GM12878 (cell line): ENCODE measurements at regions not wholly inside any gene's neighbourhood (a gene's known extent, or its start where the extent isn't known, plus 50 kb on each side); places are given as distances from the start of the nearest gene placed in this dataset.

Experiments used
- ATAC-seq: fragments of 200-7000 bp; cut with Tn5 transposase; 3 replicates; pipeline ENCODE4 v1.9.1; 2020; ENCODE audit warnings: mild to moderate bottlenecking, moderate library complexity
- BruUV-seq: library from RNA; stranded (reverse); fragments of 400-500 nt; replicated peaks from 2 replicates; lab custom pipeline; 2021; lab: Mats Ljungman, UMichigan
- CTCF ChIA-PET: fragments of 300-600 bp; sonication (Branson Sonifier 250); formaldehyde crosslinking; extraction: SDS; loops from one replicate; lab custom pipeline; 2021; ENCODE audit warnings: inconsistent platforms; lab: Yijun Ruan, JAX
- POLR2A ChIA-PET: fragments of 350-600 bp; formaldehyde crosslinking; extraction: SDS; loops from one replicate; lab custom pipeline; 2021; ENCODE audit warnings: inconsistent platforms; lab: Charles Lee
- RAD21 ChIA-PET: fragments of 300-600 bp; sonication (Branson Sonifier 250); formaldehyde crosslinking; loops from one replicate; lab custom pipeline; 2023; ENCODE audit warnings: antibody characterized with exemption; ENCODE audit not compliant: unreplicated experiment; lab: Charles Lee
- SMC1A ChIA-PET: fragments of 300-600 bp; sonication (Branson Sonifier 250); formaldehyde crosslinking; loops from one replicate; lab custom pipeline; 2023; ENCODE audit not compliant: unreplicated experiment, uncharacterized antibody; lab: Charles Lee
- DNase-seq: peaks from one replicate; pipeline ENCODE4 v3.0.0-alpha.2; 2011; ENCODE audit warnings: low read depth, low spot score
- FAIRE-seq: peaks from 3 replicates; lab custom pipeline; 2011; peaks lifted over from hg19 to GRCh38; lab: Jason Lieb, UNC
- H2AFZ ChIP-seq: 2 replicates; pipeline ENCODE4 v1.6.0; 2011; ENCODE audit warnings: low read depth, low read length, control low read depth; ENCODE audit not compliant: control insufficient read depth
- H3K27ac ChIP-seq: 2 replicates; pipeline ENCODE4 v1.5.1; 2011; ENCODE audit warnings: control low read depth; ENCODE audit not compliant: control insufficient read depth, insufficient read depth
- H3K27me3 ChIP-seq, 2 experiments: replicated peaks in 1 of 2; 2 replicates each; pipeline versions ENCODE4 v1.6.0 to v1.6.1; 2011; ENCODE audit warnings: low read length in 1 of 2; ENCODE audit not compliant: control insufficient read depth in 2 of 2, insufficient read depth in 2 of 2
- H3K36me3 ChIP-seq, 2 experiments: 2 replicates each; pipeline ENCODE4 v1.5.1; 2011; ENCODE audit warnings: low read length in 1 of 2; ENCODE audit not compliant: control insufficient read depth in 2 of 2, insufficient read depth in 2 of 2
- H3K4me1 ChIP-seq: 2 replicates; pipeline ENCODE4 v1.6.1; 2011; ENCODE audit warnings: mild to moderate bottlenecking, low read length, moderate library complexity, mixed read lengths; ENCODE audit not compliant: control insufficient read depth, insufficient read depth
- H3K4me2 ChIP-seq: 2 replicates; pipeline ENCODE4 v1.6.0; 2011; ENCODE audit warnings: control low read depth; ENCODE audit not compliant: control insufficient read depth, insufficient read depth
- H3K4me3 ChIP-seq: fragments of 200-600 bp; sonication (generic); 2 replicates; pipeline ENCODE4 v1.5.1; 2016
- H3K79me2 ChIP-seq: 2 replicates; pipeline ENCODE4 v1.6.0; 2011; ENCODE audit warnings: low read length; ENCODE audit not compliant: control insufficient read depth, insufficient read depth
- H3K9ac ChIP-seq: 2 replicates; pipeline ENCODE4 v1.8.0; 2011; ENCODE audit warnings: low read length, control low read depth, mixed read lengths; ENCODE audit not compliant: control insufficient read depth, insufficient read depth
- H3K9me3 ChIP-seq: replicated peaks from 3 replicates; pipeline ENCODE4 v1.5.1; 2011; ENCODE audit warnings: mild to moderate bottlenecking, low read length; ENCODE audit not compliant: control insufficient read depth, insufficient read depth
- H4K20me1 ChIP-seq: 2 replicates; pipeline ENCODE4 v1.6.0; 2011; ENCODE audit not compliant: control insufficient read depth, insufficient read depth
- CEBPB ChIP-seq, 2 experiments: fragments of 150-350 bp in 1 of 2; IDR thresholded peaks; 2 replicates each; pipeline ENCODE4 v1.6.1; 2012 to 2014; ENCODE audit warnings: low read depth in 2 of 2, low read length in 2 of 2, borderline replicate concordance in 1 of 2, inconsistent platforms in 1 of 2
- CHD1 ChIP-seq: IDR thresholded peaks from 2 replicates; pipeline ENCODE4 v1.6.1; 2012; ENCODE audit warnings: low read depth, low read length, improper control_type of control experiment
- EED ChIP-seq: sonication (generic); IDR thresholded peaks from 2 replicates; pipeline ENCODE4 v1.6.1; 2016; ENCODE audit warnings: antibody characterized with exemption, low read depth
- HCFC1 ChIP-seq: fragments of 150-350 bp; IDR thresholded peaks from 2 replicates; pipeline ENCODE4 v1.6.1; 2014; ENCODE audit warnings: low read length
- JUNB ChIP-seq: IDR thresholded peaks from 2 replicates; pipeline ENCODE4 v1.6.1; 2016; ENCODE audit warnings: antibody characterized with exemption, mild to moderate bottlenecking
- JUND ChIP-seq: IDR thresholded peaks from 2 replicates; pipeline ENCODE4 v1.6.1; 2012; ENCODE audit warnings: low read depth, mild to moderate bottlenecking, low read length, improper control_type of control experiment, moderate library complexity
- MXI1 ChIP-seq: fragments of 150-350 bp; IDR thresholded peaks from 2 replicates; pipeline ENCODE4 v1.6.1; 2011; ENCODE audit warnings: low read depth, mild to moderate bottlenecking, inconsistent platforms, low read length, improper control_type of control experiment
- NFIC ChIP-seq: IDR thresholded peaks from 2 replicates; pipeline ENCODE4 v1.6.1; 2012; ENCODE audit warnings: low read depth, mild to moderate bottlenecking, inconsistent platforms, low read length, moderate library complexity
- NFYB ChIP-seq: IDR thresholded peaks from 2 replicates; pipeline ENCODE4 v1.6.1; 2011; ENCODE audit warnings: low read depth, mild to moderate bottlenecking, low read length, improper control_type of control experiment, moderate library complexity; ENCODE audit not compliant: insufficient read depth
- NR2F1 ChIP-seq: fragments of 450-650 bp; conservative IDR thresholded peaks from 2 replicates; pipeline ENCODE4 v1.6.1; 2017; ENCODE audit warnings: mild to moderate bottlenecking
- SIN3A ChIP-seq: IDR thresholded peaks from 2 replicates; pipeline ENCODE4 v1.6.1; 2012; ENCODE audit warnings: low read depth, low read length, improper control_type of control experiment
- USF1 ChIP-seq: IDR thresholded peaks from 2 replicates; pipeline ENCODE4 v1.6.1; 2011; ENCODE audit warnings: borderline replicate concordance, low read depth, mild to moderate bottlenecking, moderate library complexity, mixed read lengths, low read length; ENCODE audit not compliant: insufficient read depth; ENCODE audit errors: extremely low read length
- ZBTB33 ChIP-seq: fragments of 450-650 bp; IDR thresholded peaks from 2 replicates; pipeline ENCODE4 v1.6.1; 2017; ENCODE audit warnings: mild to moderate bottlenecking
- ZNF384 ChIP-seq: IDR thresholded peaks from 2 replicates; pipeline ENCODE4 v1.6.1; 2012; ENCODE audit warnings: low read depth, mild to moderate bottlenecking, low read length, improper control_type of control experiment, borderline replicate concordance
- WGBS: methylation state at CpG from one replicate; pipeline ENCODE4 v1.1.6; 2016; ENCODE audit warnings: low lambda C conversion rate; ENCODE audit not compliant: insufficient replicate concordance, insufficient coverage; ENCODE audit errors: missing lambda C conversion rate; 5-methylcytosine and 5-hydroxymethylcytosine counted together
- in situ Hi-C: fragments of 300-500 bp; cut with MboI; formaldehyde crosslinking; loops from 9 replicates; pipeline ENCODE4 v1.14.3; 2018; ENCODE audit warnings: mixed read lengths
- intact Hi-C: fragments of 100-400 bp; cut with micrococcal nuclease; formaldehyde crosslinking; loops from one replicate; pipeline ENCODE4 v1.14.2; 2022; ENCODE audit not compliant: unreplicated experiment
- TF ChIP-seq, protein P1 (sequence below): fragments of 450-650 bp; IDR thresholded peaks from 2 replicates; pipeline ENCODE4 v1.6.1; 2016; ENCODE audit warnings: mild to moderate bottlenecking

DNA sequence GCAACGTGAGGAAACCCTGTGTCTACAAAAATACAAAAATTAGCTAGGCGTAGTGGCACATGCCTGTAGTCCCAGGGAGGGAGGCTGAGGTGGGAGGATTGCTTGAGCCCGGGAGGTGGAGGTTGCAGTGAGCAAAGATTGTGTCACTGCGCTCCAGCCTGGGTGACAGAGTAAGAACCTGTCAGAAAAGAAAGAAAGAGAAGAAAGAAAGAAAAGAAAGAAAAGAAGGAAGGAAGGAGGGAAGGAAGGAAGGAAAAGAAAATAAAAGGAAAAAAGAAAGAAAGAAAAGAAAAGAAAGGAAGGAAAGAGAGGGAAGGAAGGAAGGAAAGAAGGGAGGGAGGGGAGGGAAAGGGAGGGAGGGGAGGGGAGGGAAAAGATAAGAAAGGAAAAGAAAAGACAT is 89.9 kb upstream of the HPCAL1 start:
- Histone ChIP-seq H3K27me3 (no peaks in the 10 kb centered on the region), H2AFZ (no peak overlapping the region), H3K4me1 (no peaks in the 10 kb centered on the region), H3K79me2 (no peaks in the 10 kb centered on the region), H3K9me3 (no peaks in the 10 kb centered on the region), H3K27ac (no peak overlapping the region), H3K4me2 (no peak overlapping the region), H4K20me1 (no peaks in the 10 kb centered on the region), H3K9ac (no peak overlapping the region), H3K36me3 (no peaks in the 10 kb centered on the region), H3K4me3 (no peak overlapping the region)
- WGBS: 71% methylated on average over 4 of the region's 4 CpGs
- intact Hi-C loops (no loop called here), in situ Hi-C loops (no loop called here)
- ChIA-PET RAD21 (no interaction called here), POLR2A (no interaction called here), SMC1A (no interaction called here), CTCF (no interaction called here)
- TF ChIP-seq MXI1 (no peak), ZBTB33 (no peak), SIN3A (no peak), EED (no peak), CHD1 (no peak), ZNF384 (no peak), USF1 (no peak), HCFC1 (no peak), NFYB (no peak), NR2F1 (no peak), CEBPB (IDR thresholded peaks at IDR 0.05; ENCODE audit: borderline replicate concordance in 1 of 2, low read depth in 2 of 2, low read length in 2 of 2) (no peak), NFIC (no peak), JUNB (no peak), JUND (no peak)
- TF ChIP-seq, protein P1, sequence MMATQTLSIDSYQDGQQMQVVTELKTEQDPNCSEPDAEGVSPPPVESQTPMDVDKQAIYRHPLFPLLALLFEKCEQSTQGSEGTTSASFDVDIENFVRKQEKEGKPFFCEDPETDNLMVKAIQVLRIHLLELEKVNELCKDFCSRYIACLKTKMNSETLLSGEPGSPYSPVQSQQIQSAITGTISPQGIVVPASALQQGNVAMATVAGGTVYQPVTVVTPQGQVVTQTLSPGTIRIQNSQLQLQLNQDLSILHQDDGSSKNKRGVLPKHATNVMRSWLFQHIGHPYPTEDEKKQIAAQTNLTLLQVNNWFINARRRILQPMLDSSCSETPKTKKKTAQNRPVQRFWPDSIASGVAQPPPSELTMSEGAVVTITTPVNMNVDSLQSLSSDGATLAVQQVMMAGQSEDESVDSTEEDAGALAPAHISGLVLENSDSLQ: no peak
- no peak for DNase-seq
- no peak for ATAC-seq
- FAIRE-seq: no peak
- BruUV-seq: no TSS peak
